Adrenal gland (tissue), 5 donors: ENCODE measurements at regions not wholly inside any gene's neighbourhood (a gene's known extent, or its start where the extent isn't known, plus 50 kb on each side); places are given as distances from the start of the nearest gene placed in this dataset.

Experiments used
- CTCF ChIP-seq, 6 experiments: fragments of 450-650 bp in 4 of 6; fragments of 200-600 bp in 2 of 6; sonication (generic) in 1 of 6; IDR thresholded peaks; 1 replicate in 5 of 6; 2 replicates in 1 of 6; pipeline versions ENCODE4 v1.5.1 to v1.8.0; 2016 to 2021; ENCODE audit warnings: antibody characterized with exemption in 6 of 6, mild to moderate bottlenecking in 2 of 6, moderate library complexity in 1 of 6
- POLR2A ChIP-seq, 2 donors: fragments of 450-650 bp; IDR thresholded peaks; one replicate each; pipeline ENCODE4 v1.6.1; 2017; ENCODE audit warnings: antibody characterized with exemption in 2 of 2, mild to moderate bottlenecking in 2 of 2, moderate library complexity in 1 of 2
- donor health status: DM: no; HTN: no; CAD: no.

GRCh38 chr2:58350484-58350883 lies 109.4 kb upstream of the FANCL start:
- no peak for TF ChIP-seq CTCF (IDR thresholded peaks at IDR 0.05)
- TF ChIP-seq POLR2A (IDR thresholded peaks at IDR 0.05): no peak
